ENCODE measurements at regions not wholly inside any gene's neighbourhood (a gene's known extent, or its start where the extent isn't known, plus 50 kb on each side); places are given as distances from the start of the nearest gene placed in this dataset.

GRCh38 chr9:8157683-8158324 lies 358.2 kb upstream of the DMAC1 start:
- TF ChIP-seq CTCF (IDR thresholded peaks at IDR 0.05; ENCODE audit: poor library complexity, severe bottlenecking) (no peak), EZH2 (IDR thresholded peaks at IDR 0.05; ENCODE audit: borderline replicate concordance, insufficient read depth, low read length, poor library complexity, severe bottlenecking) (no peak), RAD21 (conservative IDR thresholded peaks at IDR 0.05) (no peak), POLR2AphosphoS5 (IDR thresholded peaks at IDR 0.05) (no peak)
